ENCODE measurements at regions not wholly inside any gene's neighbourhood (a gene's known extent, or its start where the extent isn't known, plus 50 kb on each side); places are given as distances from the start of the nearest gene placed in this dataset.
"Not testable (repeated sequence)": the region's sequence is repeated elsewhere in the genome, so short reads cannot be mapped to it uniquely, and the experiment has no call there.

DNA sequence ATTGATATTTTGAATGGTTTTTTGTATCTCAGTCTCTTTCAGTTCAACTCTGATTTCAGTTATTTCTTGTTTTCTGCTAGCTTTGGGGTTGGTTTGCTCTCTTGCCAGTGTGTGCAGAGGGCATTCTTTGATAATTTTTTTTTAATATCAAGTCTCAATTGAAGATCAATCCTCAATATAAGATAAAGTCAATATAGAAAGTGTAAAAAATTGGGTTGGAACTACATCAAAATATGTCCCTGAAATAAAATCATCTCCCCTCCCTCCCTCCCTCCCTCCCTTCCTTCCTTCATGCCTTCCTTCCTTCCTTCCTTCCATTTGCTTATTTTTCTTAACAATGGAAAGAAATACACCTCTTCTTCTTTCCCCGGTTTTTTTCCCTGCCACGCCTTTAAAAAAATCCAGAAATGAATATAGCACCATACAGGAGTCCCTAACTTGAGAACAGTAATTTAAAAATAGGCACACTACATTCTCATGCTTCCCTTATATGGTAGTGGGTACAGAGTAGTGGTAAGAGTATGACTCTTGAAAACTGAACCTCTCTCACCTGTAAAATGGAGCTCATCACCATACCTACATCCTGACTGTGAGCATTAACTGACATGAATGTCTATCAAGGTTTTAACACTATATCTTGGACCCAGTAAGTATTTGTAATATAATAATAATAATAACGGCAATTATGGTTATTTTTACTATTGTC is 221.9 kb downstream of the GIPC2 start:
- H3K4me3 Mint-ChIP-seq = no peak overlapping the region
- peaks cover 9% of the 10 kb centered on the region for H3K27me3 Mint-ChIP-seq
- no peak overlapping the region for H3K27ac Mint-ChIP-seq
- H3K9me3 Mint-ChIP-seq = peaks cover 10% of the 10 kb centered on the region
- no peaks in the 10 kb centered on the region for H3K4me1 Mint-ChIP-seq (ENCODE audit: unreplicated experiment)
- DNase-seq (ENCODE audit: extremely low spot score, unreplicated experiment) = no peak
- H3K36me3 Mint-ChIP-seq = no peaks in the 10 kb centered on the region
- no peak for TF ChIP-seq CTCF (conservative IDR thresholded peaks at IDR 0.05)

DNA sequence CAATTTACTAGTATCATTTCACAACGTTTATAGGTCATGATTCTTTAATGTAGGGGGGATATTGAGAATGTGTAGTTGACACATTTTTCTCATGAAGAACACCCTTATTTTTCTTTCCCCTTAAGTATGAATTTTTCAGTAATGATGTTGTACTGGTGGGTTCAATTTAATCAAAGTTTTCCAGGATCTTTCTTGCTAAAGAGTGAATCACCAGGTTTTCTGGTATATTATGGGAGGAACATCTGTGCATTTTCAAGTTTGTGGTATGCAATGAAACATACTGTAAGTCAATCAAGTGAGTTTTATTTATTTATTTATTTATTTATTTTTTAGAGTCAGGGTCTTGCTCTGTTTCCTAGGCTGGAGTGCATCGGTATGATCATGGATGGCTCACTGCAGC is 221.2 kb upstream of the PTGFR start:
- Mint-ChIP-seq H3K4me3 (no peak overlapping the region), H3K36me3 (no peaks in the 10 kb centered on the region), H3K27ac (no peak overlapping the region), H3K9me3 (peaks cover 10% of the 10 kb centered on the region), H3K4me1 (ENCODE audit: unreplicated experiment) (no peaks in the 10 kb centered on the region), H3K27me3 (peaks cover 7% of the 10 kb centered on the region)
- TF ChIP-seq CTCF (conservative IDR thresholded peaks at IDR 0.05) = no peak
- DNase-seq (ENCODE audit: extremely low spot score, unreplicated experiment) = no peak

GRCh38 chr1:78271423-78271822 is 219.4 kb upstream of the PTGFR start:
- H3K36me3 Mint-ChIP-seq; H3K4me3 Mint-ChIP-seq; H3K9me3 Mint-ChIP-seq; H3K27ac Mint-ChIP-seq; H3K4me1 Mint-ChIP-seq (ENCODE audit: unreplicated experiment); DNase-seq (ENCODE audit: extremely low spot score, unreplicated experiment): not testable (repeated sequence)
- H3K27me3 Mint-ChIP-seq = peaks cover 11% of the 10 kb centered on the region

GRCh38 chr1:78274814-78275213 is 216.0 kb upstream of the PTGFR start:
- H3K27ac Mint-ChIP-seq = no peak overlapping the region
- no peaks in the 10 kb centered on the region for H3K9me3 Mint-ChIP-seq
- no peak overlapping the region for H3K4me3 Mint-ChIP-seq
- TF ChIP-seq CTCF (conservative IDR thresholded peaks at IDR 0.05) = no peak
- no peaks in the 10 kb centered on the region for H3K36me3 Mint-ChIP-seq
- DNase-seq (ENCODE audit: extremely low spot score, unreplicated experiment) = no peak
- H3K27me3 Mint-ChIP-seq = peaks cover 7% of the 10 kb centered on the region
- H3K4me1 Mint-ChIP-seq (ENCODE audit: unreplicated experiment) = no peaks in the 10 kb centered on the region

DNA sequence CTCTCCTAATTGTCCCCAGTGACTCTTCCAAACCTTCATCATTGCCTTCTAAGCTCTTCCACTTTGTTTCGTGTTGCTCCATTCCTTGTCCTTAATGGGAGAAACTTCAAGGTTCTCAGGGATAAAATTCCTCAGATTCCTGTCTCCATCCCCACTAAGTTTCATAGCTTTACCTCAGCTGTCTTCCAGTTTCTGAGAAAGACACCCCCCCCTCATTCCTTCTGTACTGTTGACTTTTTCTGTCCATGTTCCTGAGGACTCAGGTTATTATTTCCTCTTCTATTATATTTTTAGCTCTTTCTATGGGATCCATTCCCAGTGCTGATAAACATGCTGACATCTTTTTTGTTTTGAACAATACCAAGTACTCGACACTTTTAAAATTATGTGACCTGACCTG is 215.3 kb upstream of the PTGFR start:
- H3K27ac Mint-ChIP-seq = no peak overlapping the region
- H3K27me3 Mint-ChIP-seq = peaks cover 7% of the 10 kb centered on the region
- no peak overlapping the region for H3K4me3 Mint-ChIP-seq
- no peaks in the 10 kb centered on the region for H3K4me1 Mint-ChIP-seq (ENCODE audit: unreplicated experiment)
- no peak for DNase-seq (ENCODE audit: extremely low spot score, unreplicated experiment)
- TF ChIP-seq CTCF (conservative IDR thresholded peaks at IDR 0.05) = no peak
- no peaks in the 10 kb centered on the region for H3K36me3 Mint-ChIP-seq
- H3K9me3 Mint-ChIP-seq = no peaks in the 10 kb centered on the region

- H3K27me3 Mint-ChIP-seq = peaks cover 7% of the 10 kb centered on the region
- no peaks in the 10 kb centered on the region for H3K9me3 Mint-ChIP-seq
- no peak for TF ChIP-seq CTCF (conservative IDR thresholded peaks at IDR 0.05)
- no peak for DNase-seq (ENCODE audit: extremely low spot score, unreplicated experiment)
- H3K4me1 Mint-ChIP-seq (ENCODE audit: unreplicated experiment) = no peaks in the 10 kb centered on the region
- H3K36me3 Mint-ChIP-seq = no peaks in the 10 kb centered on the region
- no peak overlapping the region for H3K27ac Mint-ChIP-seq
- H3K4me3 Mint-ChIP-seq = no peak overlapping the region
Observed at GRCh38 chr1:78275906-78276685, 214.7 kb upstream of the PTGFR start.

Measured in type B pancreatic cell (in vitro differentiated cells).